GM12878 (cell line): ENCODE measurements at regions not wholly inside any gene's neighbourhood (a gene's known extent, or its start where the extent isn't known, plus 50 kb on each side); places are given as distances from the start of the nearest gene placed in this dataset.

Source experiments
- ATAC-seq: fragments of 200-7000 bp; cut with Tn5 transposase; 3 replicates; pipeline ENCODE4 v1.9.1; 2020; ENCODE audit warnings: mild to moderate bottlenecking, moderate library complexity
- BruUV-seq: library from RNA; stranded (reverse); fragments of 400-500 nt; replicated peaks from 2 replicates; lab custom pipeline; 2021; lab: Mats Ljungman, UMichigan
- CTCF ChIA-PET: fragments of 300-600 bp; sonication (Branson Sonifier 250); formaldehyde crosslinking; extraction: SDS; loops from one replicate; lab custom pipeline; 2021; ENCODE audit warnings: inconsistent platforms; lab: Yijun Ruan, JAX
- POLR2A ChIA-PET: fragments of 350-600 bp; formaldehyde crosslinking; extraction: SDS; loops from one replicate; lab custom pipeline; 2021; ENCODE audit warnings: inconsistent platforms; lab: Charles Lee
- RAD21 ChIA-PET: fragments of 300-600 bp; sonication (Branson Sonifier 250); formaldehyde crosslinking; loops from one replicate; lab custom pipeline; 2023; ENCODE audit warnings: antibody characterized with exemption; ENCODE audit not compliant: unreplicated experiment; lab: Charles Lee
- SMC1A ChIA-PET: fragments of 300-600 bp; sonication (Branson Sonifier 250); formaldehyde crosslinking; loops from one replicate; lab custom pipeline; 2023; ENCODE audit not compliant: unreplicated experiment, uncharacterized antibody; lab: Charles Lee
- DNase-seq: peaks from one replicate; pipeline ENCODE4 v3.0.0-alpha.2; 2011; ENCODE audit warnings: low read depth, low spot score
- FAIRE-seq: peaks from 3 replicates; lab custom pipeline; 2011; peaks lifted over from hg19 to GRCh38; lab: Jason Lieb, UNC
- H2AFZ ChIP-seq: 2 replicates; pipeline ENCODE4 v1.6.0; 2011; ENCODE audit warnings: low read depth, low read length, control low read depth; ENCODE audit not compliant: control insufficient read depth
- H3K27ac ChIP-seq: 2 replicates; pipeline ENCODE4 v1.5.1; 2011; ENCODE audit warnings: control low read depth; ENCODE audit not compliant: control insufficient read depth, insufficient read depth
- H3K27me3 ChIP-seq, 2 experiments: replicated peaks in 1 of 2; 2 replicates each; pipeline versions ENCODE4 v1.6.0 to v1.6.1; 2011; ENCODE audit warnings: low read length in 1 of 2; ENCODE audit not compliant: control insufficient read depth in 2 of 2, insufficient read depth in 2 of 2
- H3K36me3 ChIP-seq, 2 experiments: 2 replicates each; pipeline ENCODE4 v1.5.1; 2011; ENCODE audit warnings: low read length in 1 of 2; ENCODE audit not compliant: control insufficient read depth in 2 of 2, insufficient read depth in 2 of 2
- H3K4me1 ChIP-seq: 2 replicates; pipeline ENCODE4 v1.6.1; 2011; ENCODE audit warnings: mild to moderate bottlenecking, low read length, moderate library complexity, mixed read lengths; ENCODE audit not compliant: control insufficient read depth, insufficient read depth
- H3K4me2 ChIP-seq: 2 replicates; pipeline ENCODE4 v1.6.0; 2011; ENCODE audit warnings: control low read depth; ENCODE audit not compliant: control insufficient read depth, insufficient read depth
- H3K4me3 ChIP-seq: fragments of 200-600 bp; sonication (generic); 2 replicates; pipeline ENCODE4 v1.5.1; 2016
- H3K79me2 ChIP-seq: 2 replicates; pipeline ENCODE4 v1.6.0; 2011; ENCODE audit warnings: low read length; ENCODE audit not compliant: control insufficient read depth, insufficient read depth
- H3K9ac ChIP-seq: 2 replicates; pipeline ENCODE4 v1.8.0; 2011; ENCODE audit warnings: low read length, control low read depth, mixed read lengths; ENCODE audit not compliant: control insufficient read depth, insufficient read depth
- H3K9me3 ChIP-seq: replicated peaks from 3 replicates; pipeline ENCODE4 v1.5.1; 2011; ENCODE audit warnings: mild to moderate bottlenecking, low read length; ENCODE audit not compliant: control insufficient read depth, insufficient read depth
- H4K20me1 ChIP-seq: 2 replicates; pipeline ENCODE4 v1.6.0; 2011; ENCODE audit not compliant: control insufficient read depth, insufficient read depth
- ATF7 ChIP-seq: fragments of 450-650 bp; IDR thresholded peaks from 2 replicates; pipeline ENCODE4 v1.6.1; 2016; ENCODE audit warnings: low read depth, mild to moderate bottlenecking
- BACH1 ChIP-seq: fragments of 450-650 bp; IDR thresholded peaks from 2 replicates; pipeline ENCODE4 v1.6.1; 2017; ENCODE audit warnings: mild to moderate bottlenecking, borderline replicate concordance
- BHLHE40 ChIP-seq, 2 experiments: fragments of 450-650 bp in 1 of 2; IDR thresholded peaks; 2 replicates each; pipeline ENCODE4 v1.6.1; 2011 to 2017; ENCODE audit warnings: low read depth in 2 of 2, borderline replicate concordance in 1 of 2, improper control_type of control experiment in 1 of 2, low read length in 1 of 2, mild to moderate bottlenecking in 1 of 2
- CREB1 ChIP-seq: IDR thresholded peaks from 2 replicates; pipeline ENCODE4 v1.6.1; 2012; ENCODE audit warnings: low read depth, mild to moderate bottlenecking, inconsistent platforms
- ESRRA ChIP-seq: IDR thresholded peaks from 2 replicates; pipeline ENCODE4 v1.6.1; 2012; ENCODE audit warnings: mild to moderate bottlenecking, low read length, improper control_type of control experiment
- IKZF2 ChIP-seq, 2 experiments: fragments of 450-650 bp; IDR thresholded peaks; 2 replicates each; pipeline ENCODE4 v1.6.1; 2017; ENCODE audit warnings: mild to moderate bottlenecking in 2 of 2, moderate library complexity in 2 of 2
- KAT2A ChIP-seq: conservative IDR thresholded peaks from 2 replicates; pipeline ENCODE4 v1.6.1; 2011; ENCODE audit warnings: low read depth, low read length; ENCODE audit not compliant: control insufficient read depth
- MYC ChIP-seq: IDR thresholded peaks from 2 replicates; pipeline ENCODE4 v1.6.1; 2011; ENCODE audit warnings: mild to moderate bottlenecking, low read length, moderate library complexity, inconsistent platforms; ENCODE audit not compliant: insufficient read depth, insufficient replicate concordance, insufficient read length, severe bottlenecking
- NFXL1 ChIP-seq: fragments of 450-650 bp; IDR thresholded peaks from 2 replicates; pipeline ENCODE4 v1.6.1; 2017; ENCODE audit warnings: antibody characterized with exemption, mild to moderate bottlenecking, borderline replicate concordance
- RUNX3 ChIP-seq: IDR thresholded peaks from 2 replicates; pipeline ENCODE4 v1.6.1; 2012; ENCODE audit warnings: low read length, inconsistent platforms
- SUPT20H ChIP-seq: IDR thresholded peaks from 2 replicates; pipeline ENCODE4 v1.6.1; 2011; ENCODE audit warnings: low read depth, mild to moderate bottlenecking, low read length, moderate library complexity, borderline replicate concordance; ENCODE audit not compliant: control insufficient read depth
- YBX1 ChIP-seq: fragments of 450-650 bp; IDR thresholded peaks from 2 replicates; pipeline ENCODE4 v1.6.1; 2016; ENCODE audit warnings: antibody characterized with exemption
- WGBS: methylation state at CpG from one replicate; pipeline ENCODE4 v1.1.6; 2016; ENCODE audit warnings: low lambda C conversion rate; ENCODE audit not compliant: insufficient replicate concordance, insufficient coverage; ENCODE audit errors: missing lambda C conversion rate; 5-methylcytosine and 5-hydroxymethylcytosine counted together
- in situ Hi-C: fragments of 300-500 bp; cut with MboI; formaldehyde crosslinking; loops from 9 replicates; pipeline ENCODE4 v1.14.3; 2018; ENCODE audit warnings: mixed read lengths
- intact Hi-C: fragments of 100-400 bp; cut with micrococcal nuclease; formaldehyde crosslinking; loops from one replicate; pipeline ENCODE4 v1.14.2; 2022; ENCODE audit not compliant: unreplicated experiment
- TF ChIP-seq, protein P1 (sequence below): fragments of 450-650 bp; IDR thresholded peaks from 2 replicates; pipeline ENCODE4 v1.6.1; 2017; ENCODE audit warnings: mild to moderate bottlenecking, low read depth, inconsistent platforms; ENCODE audit not compliant: poor library complexity, severe bottlenecking
- TF ChIP-seq, protein P2 (sequence below): IDR thresholded peaks from 2 replicates; pipeline ENCODE4 v1.6.1; 2012; ENCODE audit warnings: low read depth, low read length, improper control_type of control experiment
- TF ChIP-seq, protein P3 (sequence below): fragments of 450-650 bp; conservative IDR thresholded peaks from 2 replicates; pipeline ENCODE4 v1.6.1; 2017; ENCODE audit warnings: mild to moderate bottlenecking, moderate library complexity

DNA sequence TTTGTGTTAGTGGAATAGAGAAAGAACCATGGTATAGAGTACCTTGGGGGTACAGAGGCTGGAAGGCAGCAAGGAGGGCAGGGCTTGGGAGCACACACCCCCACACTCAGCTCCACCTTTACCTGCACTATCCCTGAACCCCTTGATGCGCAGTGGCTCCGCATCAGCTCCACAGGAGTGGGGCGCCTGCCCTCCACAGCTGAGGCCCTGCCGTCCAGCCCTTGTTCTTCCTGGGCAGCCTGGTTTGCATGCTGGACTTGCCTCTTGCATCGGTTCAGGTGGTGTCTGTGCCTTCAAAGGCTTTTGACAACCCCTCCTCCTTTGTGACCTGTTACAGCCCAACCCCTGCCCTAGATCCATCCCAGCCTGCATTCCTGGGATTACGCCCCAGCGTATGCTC, 52.6 kb upstream of the ZNF32 start:
- 55% methylated on average over 7 of the region's 7 CpGs for WGBS
- no peaks in the 10 kb centered on the region for H3K36me3 ChIP-seq
- intact Hi-C loops (no loop called here), in situ Hi-C loops (no loop called here)
- ChIA-PET POLR2A (no interaction called here), SMC1A (no interaction called here), RAD21 (no interaction called here), CTCF (no interaction called here)
- no peaks in the 10 kb centered on the region for H3K9me3 ChIP-seq
- no peak overlapping the region for H3K9ac ChIP-seq
- H3K4me1 ChIP-seq = no peaks in the 10 kb centered on the region
- DNase-seq = no peak
- no peaks in the 10 kb centered on the region for H3K27me3 ChIP-seq
- no TSS peak for BruUV-seq
- no peaks in the 10 kb centered on the region for H3K79me2 ChIP-seq
- TF ChIP-seq SUPT20H (no peak), ATF7 (no peak), CREB1 (no peak), MYC (no peak), YBX1 (no peak), KAT2A (no peak), BHLHE40 (IDR thresholded peaks at IDR 0.05; ENCODE audit: borderline replicate concordance in 1 of 2, low read depth in 2 of 2, low read length in 1 of 2) (no peak), IKZF2 (IDR thresholded peaks at IDR 0.05) (no peak), RUNX3 (no peak), BACH1 (no peak), NFXL1 (no peak), ESRRA (no peak)
- TF ChIP-seq, protein P1, sequence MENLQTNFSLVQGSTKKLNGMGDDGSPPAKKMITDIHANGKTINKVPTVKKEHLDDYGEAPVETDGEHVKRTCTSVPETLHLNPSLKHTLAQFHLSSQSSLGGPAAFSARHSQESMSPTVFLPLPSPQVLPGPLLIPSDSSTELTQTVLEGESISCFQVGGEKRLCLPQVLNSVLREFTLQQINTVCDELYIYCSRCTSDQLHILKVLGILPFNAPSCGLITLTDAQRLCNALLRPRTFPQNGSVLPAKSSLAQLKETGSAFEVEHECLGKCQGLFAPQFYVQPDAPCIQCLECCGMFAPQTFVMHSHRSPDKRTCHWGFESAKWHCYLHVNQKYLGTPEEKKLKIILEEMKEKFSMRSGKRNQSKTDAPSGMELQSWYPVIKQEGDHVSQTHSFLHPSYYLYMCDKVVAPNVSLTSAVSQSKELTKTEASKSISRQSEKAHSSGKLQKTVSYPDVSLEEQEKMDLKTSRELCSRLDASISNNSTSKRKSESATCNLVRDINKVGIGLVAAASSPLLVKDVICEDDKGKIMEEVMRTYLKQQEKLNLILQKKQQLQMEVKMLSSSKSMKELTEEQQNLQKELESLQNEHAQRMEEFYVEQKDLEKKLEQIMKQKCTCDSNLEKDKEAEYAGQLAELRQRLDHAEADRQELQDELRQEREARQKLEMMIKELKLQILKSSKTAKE = no peak
- TF ChIP-seq, protein P2, sequence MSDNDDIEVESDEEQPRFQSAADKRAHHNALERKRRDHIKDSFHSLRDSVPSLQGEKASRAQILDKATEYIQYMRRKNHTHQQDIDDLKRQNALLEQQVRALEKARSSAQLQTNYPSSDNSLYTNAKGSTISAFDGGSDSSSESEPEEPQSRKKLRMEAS = no peak
- TF ChIP-seq, protein P3, sequence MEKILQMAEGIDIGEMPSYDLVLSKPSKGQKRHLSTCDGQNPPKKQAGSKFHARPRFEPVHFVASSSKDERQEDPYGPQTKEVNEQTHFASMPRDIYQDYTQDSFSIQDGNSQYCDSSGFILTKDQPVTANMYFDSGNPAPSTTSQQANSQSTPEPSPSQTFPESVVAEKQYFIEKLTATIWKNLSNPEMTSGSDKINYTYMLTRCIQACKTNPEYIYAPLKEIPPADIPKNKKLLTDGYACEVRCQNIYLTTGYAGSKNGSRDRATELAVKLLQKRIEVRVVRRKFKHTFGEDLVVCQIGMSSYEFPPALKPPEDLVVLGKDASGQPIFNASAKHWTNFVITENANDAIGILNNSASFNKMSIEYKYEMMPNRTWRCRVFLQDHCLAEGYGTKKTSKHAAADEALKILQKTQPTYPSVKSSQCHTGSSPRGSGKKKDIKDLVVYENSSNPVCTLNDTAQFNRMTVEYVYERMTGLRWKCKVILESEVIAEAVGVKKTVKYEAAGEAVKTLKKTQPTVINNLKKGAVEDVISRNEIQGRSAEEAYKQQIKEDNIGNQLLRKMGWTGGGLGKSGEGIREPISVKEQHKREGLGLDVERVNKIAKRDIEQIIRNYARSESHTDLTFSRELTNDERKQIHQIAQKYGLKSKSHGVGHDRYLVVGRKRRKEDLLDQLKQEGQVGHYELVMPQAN = no peak
- no peaks in the 10 kb centered on the region for H4K20me1 ChIP-seq
- no peak overlapping the region for H3K4me3 ChIP-seq
- FAIRE-seq = no peak
- no peak overlapping the region for H3K27ac ChIP-seq
- H3K4me2 ChIP-seq = no peak overlapping the region
- no peak overlapping the region for H2AFZ ChIP-seq
- no peak for ATAC-seq
